Activated naive CD8-positive, alpha-beta T cell treated with anti-CD3 and anti-CD28 coated beads, Interleukin-2, amount 50 U/mL, for 24 hours (primary cell): ENCODE measurements at regions not wholly inside any gene's neighbourhood (a gene's known extent, or its start where the extent isn't known, plus 50 kb on each side); places are given as distances from the start of the nearest gene placed in this dataset.

Experiments used
- ATAC-seq: fragments of 150-1000 bp; cut with Tn5 transposase; one replicate; pipeline ENCODE4 v1.10.0; 2021
- DNase-seq: peaks from one replicate; pipeline ENCODE4 v3.0.0; 2021
- H3K27ac Mint-ChIP-seq: one replicate; pipeline ENCODE4 v1.8.0; 2021; ENCODE audit warnings: mild to moderate bottlenecking, mixed read lengths
- H3K27me3 Mint-ChIP-seq: one replicate; pipeline ENCODE4 v1.8.0; 2021; ENCODE audit warnings: mixed read lengths
- H3K36me3 Mint-ChIP-seq: one replicate; pipeline ENCODE4 v1.8.0; 2021; ENCODE audit warnings: low read depth, mixed read lengths
- H3K4me1 Mint-ChIP-seq: one replicate; pipeline ENCODE4 v1.8.0; 2021; ENCODE audit warnings: mixed read lengths
- H3K4me3 Mint-ChIP-seq: one replicate; pipeline ENCODE4 v1.8.0; 2021; ENCODE audit warnings: mild to moderate bottlenecking, moderate library complexity, mixed read lengths
- H3K9me3 Mint-ChIP-seq: one replicate; pipeline ENCODE4 v1.8.0; 2021; ENCODE audit warnings: mixed read lengths

DNA sequence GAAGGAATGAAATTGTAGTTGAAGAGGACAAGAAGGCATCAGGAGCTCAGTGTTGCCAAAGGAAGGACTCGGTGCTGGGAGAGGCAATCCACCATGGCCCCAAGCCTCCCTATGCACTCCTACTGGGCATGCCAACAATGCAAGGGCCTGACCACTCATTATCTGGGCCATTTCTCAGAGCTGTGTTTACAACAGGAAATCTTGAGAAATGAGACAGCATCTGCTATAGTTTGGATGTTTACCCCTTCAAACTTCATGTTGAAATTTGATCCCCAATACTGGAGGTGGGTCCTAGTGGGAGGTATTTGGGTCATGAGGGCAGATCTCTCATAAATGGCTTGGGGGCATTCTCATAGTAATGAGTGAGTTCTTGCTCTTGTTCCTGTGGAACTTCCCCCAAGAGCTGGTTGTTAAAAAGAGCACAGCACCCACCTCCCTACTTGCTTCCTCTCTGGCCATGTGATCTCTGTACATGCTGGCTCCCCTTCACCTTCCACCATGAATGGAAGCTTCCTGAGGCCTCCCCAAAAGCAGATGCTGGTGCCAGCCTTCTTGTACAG lies 50.8 kb upstream of the AOAH start:
- Mint-ChIP-seq H3K36me3 (no peaks in the 10 kb centered on the region), H3K4me1 (peaks cover 51% of the 10 kb centered on the region), H3K27me3 (no peaks in the 10 kb centered on the region), H3K4me3 (no peak overlapping the region), H3K9me3 (no peaks in the 10 kb centered on the region), H3K27ac (no peak overlapping the region)
- ATAC-seq (no peak), DNase-seq (no peak)
